K562 (cell line): ENCODE measurements at regions not wholly inside any gene's neighbourhood (a gene's known extent, or its start where the extent isn't known, plus 50 kb on each side); places are given as distances from the start of the nearest gene placed in this dataset.
A peak's percentile ranks its signal among the peaks of the same experiment; 100 is the strongest.

Experiments used
- ATAC-seq: fragments of 200-7000 bp; cut with Tn5 transposase; 3 replicates; pipeline ENCODE4 v1.9.1; 2020; ENCODE audit warnings: moderate library complexity
- BruUV-seq: library from RNA; stranded (reverse); fragments of 400-500 nt; replicated peaks from 2 replicates; lab custom pipeline; 2021; lab: Mats Ljungman, UMichigan
- CTCF ChIA-PET: fragments of 300-600 bp; formaldehyde crosslinking; extraction: SDS; loops from one replicate; lab custom pipeline; 2021; ENCODE audit warnings: low intra/inter-chr PET ratio; lab: Yijun Ruan, JAX
- POLR2A ChIA-PET: fragments of 300-600, 350-650 bp; sonication (Branson Sonifier 250); formaldehyde crosslinking; extraction: SDS; loops from one replicate; lab custom pipeline; 2021; ENCODE audit warnings: antibody characterized with exemption, inconsistent platforms; lab: Yijun Ruan, JAX
- DNase-seq, 4 experiments: peaks; one replicate each; pipeline versions ENCODE4 v3.0.0 to v3.0.0-alpha.2; 2011 to 2018; ENCODE audit warnings: low spot score in 3 of 4, mixed read lengths in 3 of 4; ENCODE audit errors: extremely low read depth in 1 of 4
- FAIRE-seq: peaks from 2 replicates; lab custom pipeline; 2011; peaks lifted over from hg19 to GRCh38; lab: Jason Lieb, UNC
- H2AFZ ChIP-seq: 2 replicates; pipeline ENCODE4 v1.6.0; 2011; ENCODE audit warnings: low read depth, low read length, control low read depth, inconsistent platforms
- H3K27ac ChIP-seq: fragments of 200-600 bp; 3 replicates; pipeline ENCODE4 v1.8.0; 2011; ENCODE audit warnings: low read depth, mild to moderate bottlenecking, control low read depth, inconsistent platforms, low read length, moderate library complexity, mixed read lengths; ENCODE audit errors: extremely low read depth
- H3K27me3 ChIP-seq, 2 experiments: fragments of 300-600 bp in 1 of 2; 2 replicates in 1 of 2; 3 replicates in 1 of 2; pipeline versions ENCODE4 v1.6.0 to v1.8.0; 2011; ENCODE audit warnings: inconsistent platforms in 2 of 2, low read length in 2 of 2, mild to moderate bottlenecking in 1 of 2, mixed read lengths in 1 of 2, moderate library complexity in 1 of 2; ENCODE audit not compliant: control insufficient read depth in 2 of 2, insufficient read depth in 2 of 2
- H3K36me3 ChIP-seq: fragments of 300-600 bp; 3 replicates; pipeline ENCODE4 v1.8.0; 2011; ENCODE audit warnings: mild to moderate bottlenecking, low read length, inconsistent platforms; ENCODE audit not compliant: control insufficient read depth, insufficient read depth
- H3K4me1 ChIP-seq, 2 experiments: fragments of 200-600 bp in 1 of 2; replicated peaks in 1 of 2; 2 replicates in 1 of 2; 3 replicates in 1 of 2; pipeline versions ENCODE4 v1.5.1 to v1.8.0; 2011; ENCODE audit warnings: inconsistent platforms in 2 of 2, low read length in 2 of 2, mild to moderate bottlenecking in 1 of 2, mixed read lengths in 1 of 2, moderate library complexity in 1 of 2; ENCODE audit not compliant: control insufficient read depth in 2 of 2, insufficient read depth in 2 of 2
- H3K4me2 ChIP-seq: 2 replicates; pipeline ENCODE4 v1.6.1; 2011; ENCODE audit warnings: low read length, control low read depth, inconsistent platforms, mixed read lengths; ENCODE audit not compliant: insufficient read depth
- H3K4me3 ChIP-seq: fragments of 200-600 bp; sonication (generic), shearing (Covaris generic); 2 replicates; pipeline ENCODE4 v1.5.1; 2016; ENCODE audit warnings: control low read depth, inconsistent platforms
- H3K79me2 ChIP-seq: fragments of 200-600 bp; 3 replicates; pipeline ENCODE4 v1.8.0; 2011; ENCODE audit warnings: low read length, inconsistent platforms; ENCODE audit not compliant: control insufficient read depth, insufficient read depth
- H3K9ac ChIP-seq, 2 experiments: 2 replicates each; pipeline versions ENCODE4 v1.6.0 to v1.6.1; 2011; ENCODE audit warnings: low read depth in 2 of 2, low read length in 2 of 2, control low read depth in 1 of 2, inconsistent platforms in 1 of 2, mild to moderate bottlenecking in 1 of 2, mixed read lengths in 1 of 2; ENCODE audit not compliant: insufficient read depth in 1 of 2
- H3K9me1 ChIP-seq: one replicate; pipeline ENCODE4 v1.6.0; 2011; ENCODE audit warnings: inconsistent platforms, mild to moderate bottlenecking, low read length, moderate library complexity; ENCODE audit not compliant: control insufficient read depth, insufficient read depth
- H3K9me3 ChIP-seq: replicated peaks from 2 replicates; pipeline ENCODE4 v1.5.1; 2011; ENCODE audit warnings: low read depth, low read length, inconsistent platforms; ENCODE audit not compliant: control insufficient read depth, insufficient read depth
- H4K20me1 ChIP-seq: replicated peaks from 2 replicates; pipeline ENCODE4 v1.6.1; 2011; ENCODE audit warnings: low read length, inconsistent platforms, mixed read lengths; ENCODE audit not compliant: control insufficient read depth, insufficient read depth
- ARID1B ChIP-seq: fragments of 450-650 bp; IDR thresholded peaks from 2 replicates; pipeline ENCODE4 v1.6.1; 2016; ENCODE audit warnings: antibody characterized with exemption, mild to moderate bottlenecking, inconsistent platforms
- BDP1 ChIP-seq: IDR thresholded peaks from 3 replicates; pipeline ENCODE4 v1.6.1; 2011; ENCODE audit not compliant: insufficient read length, insufficient read depth
- CBX5 ChIP-seq: IDR thresholded peaks from 2 replicates; pipeline ENCODE4 v1.6.1; 2014; ENCODE audit warnings: low read depth, borderline replicate concordance
- CTBP1 ChIP-seq: fragments of 450-650 bp; IDR thresholded peaks from 2 replicates; pipeline ENCODE4 v1.6.1; 2016; ENCODE audit warnings: borderline replicate concordance
- FOXA3 ChIP-seq, 2 experiments: fragments of 450-650 bp in 1 of 2; sonication (generic) in 1 of 2; formaldehyde crosslinking; IDR thresholded peaks in 1 of 2; conservative IDR thresholded peaks in 1 of 2; 2 replicates each; pipeline versions ENCODE4 v1.4.0 to v1.8.0; 2020 to 2022; ENCODE audit warnings: mild to moderate bottlenecking in 2 of 2, missing genetic modification reagents in 1 of 2
- MCM7 ChIP-seq, 2 experiments: fragments of 450-650 bp; IDR thresholded peaks; 2 replicates each; pipeline ENCODE4 v1.6.1; 2016 to 2018
- RBBP5 ChIP-seq: fragments of 200-600 bp; sonication (generic); IDR thresholded peaks from 2 replicates; pipeline ENCODE4 v1.6.1; 2012; ENCODE audit warnings: borderline replicate concordance, mild to moderate bottlenecking, low read length, control low read depth, inconsistent platforms; ENCODE audit not compliant: insufficient read depth, poor library complexity, severe bottlenecking
- SMAD3 ChIP-seq: fragments of 450-650 bp; formaldehyde crosslinking; conservative IDR thresholded peaks from 2 replicates; pipeline ENCODE4 v1.4.0; 2020; ENCODE audit warnings: mild to moderate bottlenecking
- SMARCC2 ChIP-seq: fragments of 450-650 bp; IDR thresholded peaks from 2 replicates; pipeline ENCODE4 v1.6.1; 2017; ENCODE audit warnings: antibody characterized with exemption, moderate library complexity, mild to moderate bottlenecking, low read depth
- TRIM24 ChIP-seq, 2 experiments: fragments of 450-650 bp; IDR thresholded peaks; 2 replicates each; pipeline ENCODE4 v1.6.1; 2016
- ZNF41 ChIP-seq: fragments of 250-450 bp; sonication (Bioruptor Pico); conservative IDR thresholded peaks from 2 replicates; pipeline ENCODE4 v1.4.0; 2020; ENCODE audit warnings: mild to moderate bottlenecking
- ZNF780A ChIP-seq: fragments of 250-450 bp; sonication (Bioruptor Pico); IDR thresholded peaks from 2 replicates; pipeline ENCODE4 v1.5.0; 2021; ENCODE audit warnings: mild to moderate bottlenecking
- WGBS: fragments of 100-300 bp; shearing (Covaris generic); methylation state at CpG from one replicate; pipeline ENCODE4 v1.1.6; 2016; ENCODE audit warnings: low coverage, mixed read lengths; ENCODE audit not compliant: insufficient coverage; ENCODE audit errors: missing lambda C conversion rate; 5-methylcytosine and 5-hydroxymethylcytosine counted together
- in situ Hi-C: fragments of 300-500 bp; cut with MboI; formaldehyde crosslinking; loops from 4 replicates; pipeline ENCODE4 v1.15.0; 2018; ENCODE audit warnings: inconsistent platforms, mixed read lengths
- intact Hi-C: fragments of 100-400 bp; cut with micrococcal nuclease; formaldehyde crosslinking; loops from 2 replicates; pipeline ENCODE4 v1.14.2; 2022

DNA sequence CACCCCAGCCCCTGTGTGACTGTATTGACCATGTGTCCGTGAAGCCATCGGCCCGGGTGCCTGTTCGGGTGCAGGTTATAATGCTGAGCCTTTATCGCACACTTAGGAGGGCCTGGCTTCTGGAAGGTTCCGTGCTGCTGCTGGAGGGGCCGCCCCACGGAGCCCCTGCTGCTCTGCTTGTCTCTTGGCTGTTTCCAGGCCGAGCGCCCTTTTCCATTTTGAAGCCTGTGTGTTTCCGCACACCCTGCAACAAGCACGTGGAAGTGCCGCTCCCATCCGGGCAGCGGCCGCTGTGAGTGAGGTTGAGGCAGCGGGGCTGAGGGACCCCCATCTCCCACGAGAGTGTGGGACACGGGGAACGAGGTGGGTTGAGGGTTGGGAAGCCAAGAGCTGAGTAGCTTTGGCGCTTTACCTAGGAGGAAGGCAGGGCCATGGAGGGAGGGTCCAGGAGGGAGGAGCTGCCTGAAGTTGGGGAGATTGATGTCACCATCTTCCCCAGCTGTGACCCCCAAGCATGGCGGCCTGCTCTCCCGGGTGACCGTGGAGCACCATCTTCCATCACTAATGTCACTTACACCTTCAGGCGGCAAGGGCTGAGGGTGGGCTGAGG is 200.1 kb upstream of the GSE1 start (continued):
- TF ChIP-seq FOXA3 (CRISPR knock-in tag; conservative IDR thresholded peaks at IDR 0.05 in 1 of 2, IDR thresholded peaks at IDR 0.05 in 1 of 2) (no peak), MCM7 (IDR thresholded peaks at IDR 0.05) (no peak), SMARCC2 (no peak), ZNF780A (CRISPR knock-in tag) (no peak)

DNA sequence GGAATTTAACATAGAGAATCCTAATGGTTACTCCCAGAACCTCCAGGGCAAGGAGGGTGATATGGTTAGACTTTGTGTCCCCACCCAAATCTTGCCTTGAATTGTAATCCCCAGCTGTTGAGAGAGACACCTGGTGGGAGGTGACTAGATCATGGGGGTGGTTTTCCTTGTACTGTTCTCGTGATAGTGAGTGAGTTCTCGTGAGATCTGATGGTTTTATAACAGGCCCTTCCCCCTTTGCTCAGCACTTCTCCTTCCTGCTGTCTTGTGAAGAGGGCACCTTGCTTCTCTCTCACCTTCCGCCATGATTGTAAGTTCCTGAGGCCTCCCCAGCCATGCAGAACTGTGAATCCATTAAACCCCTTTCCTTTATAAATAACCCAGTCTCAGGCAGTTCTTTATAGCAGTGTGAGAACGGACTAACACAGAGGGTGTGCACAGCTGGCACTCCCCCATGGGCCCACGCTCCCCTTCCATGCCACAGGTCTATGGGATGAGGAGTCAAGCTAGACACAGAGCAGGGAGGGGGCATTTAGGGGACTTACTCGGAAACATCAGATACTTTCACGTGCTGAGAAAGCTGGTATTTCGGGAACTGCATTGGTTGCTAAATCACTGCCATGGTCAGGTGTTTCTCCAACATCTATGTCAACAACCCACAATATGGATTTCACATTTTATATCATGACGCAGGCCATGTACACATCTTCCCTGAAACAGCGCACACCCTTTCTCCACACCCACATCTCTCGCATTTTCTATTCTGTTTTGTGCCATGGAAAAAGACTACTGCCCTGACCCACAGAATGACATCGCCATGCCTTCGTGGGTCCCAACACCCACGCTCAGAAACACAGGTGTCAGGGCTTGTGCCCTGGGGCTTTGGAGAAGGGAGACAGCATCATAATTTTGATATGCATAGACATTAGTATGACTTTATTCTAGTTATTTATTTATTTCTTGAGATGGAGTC is 199.1 kb upstream of the GSE1 start:
- Histone ChIP-seq H3K4me2 (no peak overlapping the region), H3K27ac (no peak overlapping the region), H3K9me3 (peaks cover 13% of the 10 kb centered on the region), H2AFZ (no peak overlapping the region), H3K27me3 (no peaks in the 10 kb centered on the region), H3K4me1 (peaks cover 3 to 42% of the 10 kb centered on the region in 2 experiments; a peak in 3 of 5 replicates), H4K20me1 (no peaks in the 10 kb centered on the region), H3K4me3 (no peak overlapping the region), H3K36me3 (no peaks in the 10 kb centered on the region), H3K79me2 (no peaks in the 10 kb centered on the region), H3K9me1 (no peaks in the 10 kb centered on the region), H3K9ac (no peak overlapping the region)
- no peak for ATAC-seq
- no TSS peak for BruUV-seq
- 84% methylated on average over 14 of the region's 14 CpGs for WGBS
- in situ Hi-C loops, result no loop called here
- no peak for DNase-seq
- ChIA-PET CTCF (no interaction called here), POLR2A (interaction anchor here (1.0 kb wide), 1 partner anchor 12 kb away, joined by 4 read pairs; no protein-coding TSS in a partner anchor)
- intact Hi-C loops, result no loop called here
- no peak for FAIRE-seq
- TF ChIP-seq TRIM24 (IDR thresholded peaks at IDR 0.05) (0 out of 4 replicates have a peak, but pooled peaks of 1 of the 2 experiments have one; percentile 53), CBX5 (0 out of 2 replicates have a peak, but pooled peaks have one; percentile 33), SMAD3 (CRISPR knock-in tag) (no peak), CTBP1 (no peak), RBBP5 (no peak), ARID1B (no peak), BDP1 (no peak), ZNF41 (CRISPR knock-in tag) (peak; percentile 84)
